Activated gamma-delta T cell treated with Interleukin-2 at 50 U/mL for 16 hours (primary cell): ENCODE measurements at regions not wholly inside any gene's neighbourhood (a gene's known extent, or its start where the extent isn't known, plus 50 kb on each side); places are given as distances from the start of the nearest gene placed in this dataset.
"Not testable (repeated sequence)": the region's sequence is repeated elsewhere in the genome, so short reads cannot be mapped to it uniquely, and the experiment has no call there.

ENCODE experiments used
- DNase-seq: peaks from one replicate; pipeline ENCODE4 v3.0.0-alpha.2; 2020

DNA sequence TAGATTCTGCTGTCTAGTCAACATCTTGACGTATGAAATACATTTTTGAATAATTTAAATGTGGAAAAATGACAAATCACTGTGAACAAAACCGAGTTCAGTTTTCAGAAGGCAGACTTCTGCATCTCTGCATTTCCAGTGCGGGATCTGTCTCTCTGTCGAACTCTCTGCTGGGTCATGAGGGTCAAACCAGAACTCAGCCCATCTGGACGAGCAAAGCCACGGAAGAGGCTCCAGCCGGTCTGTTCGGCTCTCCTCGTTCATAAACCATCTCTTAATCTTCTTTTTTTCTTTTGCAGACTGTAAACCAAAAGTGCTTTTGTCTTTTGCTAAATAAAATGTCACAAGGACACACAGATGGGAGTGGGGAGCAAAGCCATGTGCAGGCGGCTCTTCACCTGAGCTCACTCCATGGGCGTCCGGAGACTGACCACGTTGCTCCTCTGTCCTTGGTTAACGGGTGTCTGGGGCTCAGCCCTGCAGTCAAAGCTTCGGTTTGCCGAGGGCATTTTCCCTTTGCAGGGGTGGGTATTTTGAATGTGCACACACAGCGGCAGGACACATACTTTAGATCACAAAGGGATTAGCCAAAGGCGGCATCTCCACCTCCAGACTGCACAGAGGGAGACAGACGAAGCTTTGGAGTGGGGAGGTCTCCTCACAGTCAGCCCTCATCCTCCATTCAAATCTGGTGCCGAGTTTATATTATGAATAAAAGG lies 737.9 kb upstream of the SALL3 start:
- DNase-seq = no peak

GRCh38 chr18:78242254-78242643 lies 737.4 kb upstream of the SALL3 start:
- no peak for DNase-seq

- DNase-seq = no peak
Measured at GRCh38 chr18:78242806-78243205, 736.8 kb upstream of the SALL3 start.

- no peak for DNase-seq
Measured at GRCh38 chr18:78244779-78245178, 734.8 kb upstream of the SALL3 start.

DNA sequence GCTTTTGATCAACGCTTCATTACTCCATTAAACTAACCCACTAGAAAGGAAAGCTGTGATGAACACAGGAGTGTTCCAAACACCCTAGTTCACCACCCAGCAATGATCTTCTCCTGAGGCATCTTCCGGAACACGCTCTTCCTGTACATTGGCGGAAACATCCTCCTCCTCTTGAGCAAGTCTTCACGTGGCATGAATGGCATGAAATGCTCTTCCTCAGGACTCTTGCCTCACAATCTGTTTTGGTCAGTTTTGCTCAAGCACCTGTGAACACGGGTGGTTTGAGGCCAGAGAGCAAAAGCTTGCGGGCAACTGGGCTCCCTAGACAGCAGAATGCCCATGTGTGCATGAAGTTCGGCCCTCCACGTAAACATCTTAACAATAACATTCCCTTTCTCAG lies 734.2 kb upstream of the SALL3 start:
- no peak for DNase-seq

DNA sequence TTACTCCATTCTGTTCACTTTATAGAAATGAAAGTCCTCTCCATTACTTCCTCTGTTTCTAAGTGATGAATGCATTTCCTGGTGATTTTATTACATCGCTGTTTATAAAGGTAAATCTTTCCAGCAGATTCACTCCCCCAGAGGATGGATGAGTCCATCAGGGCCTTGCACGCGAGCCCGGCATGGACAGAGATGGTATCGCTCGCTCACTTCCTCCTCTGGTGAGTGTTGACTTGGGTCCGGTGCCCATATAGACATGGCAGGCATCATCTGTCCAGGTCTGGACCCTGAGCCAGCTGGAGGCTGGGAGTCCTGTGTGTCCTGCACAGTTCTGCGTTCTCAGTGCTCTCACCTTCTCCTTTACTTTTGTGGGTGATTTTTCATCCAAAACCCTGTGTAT lies 733.6 kb upstream of the SALL3 start:
- no peak for DNase-seq

- no peak for DNase-seq
Measured at GRCh38 chr18:78246588-78246987, 733.0 kb upstream of the SALL3 start.

DNA sequence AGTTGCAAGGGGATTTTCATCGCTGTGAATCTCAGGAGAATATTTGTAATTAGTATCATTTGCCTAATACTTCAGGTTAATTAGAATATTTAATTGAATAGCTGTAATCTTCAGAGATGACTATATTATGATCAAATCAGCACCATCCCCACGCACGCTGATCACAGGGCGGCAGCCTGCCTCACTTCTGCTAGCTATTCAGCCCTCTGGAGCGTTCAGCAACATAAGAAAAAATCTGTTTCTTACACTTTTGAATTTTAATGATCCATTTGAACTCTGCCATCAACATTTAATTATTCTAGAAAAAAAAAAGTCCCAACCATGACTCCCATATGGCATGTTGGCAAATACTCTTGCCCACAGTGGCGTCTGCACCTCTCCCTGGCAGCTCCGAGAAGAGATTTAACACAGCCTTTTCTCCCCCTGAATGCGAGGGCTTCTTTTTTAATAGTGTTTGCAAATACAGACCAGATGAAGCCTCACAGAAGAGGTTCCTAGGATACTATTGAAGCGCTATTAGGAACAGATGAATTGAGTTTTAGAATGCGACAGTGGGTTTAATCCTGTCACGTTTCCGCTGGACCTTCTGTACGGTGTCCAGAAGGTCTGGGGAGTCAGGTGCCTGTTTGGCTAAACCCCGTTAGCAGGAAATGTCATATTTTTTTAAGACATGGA lies 731.9 kb upstream of the SALL3 start:
- DNase-seq = no peak

- no peak for DNase-seq
Measured at GRCh38 chr18:78255013-78255412, 724.6 kb upstream of the SALL3 start.

DNA sequence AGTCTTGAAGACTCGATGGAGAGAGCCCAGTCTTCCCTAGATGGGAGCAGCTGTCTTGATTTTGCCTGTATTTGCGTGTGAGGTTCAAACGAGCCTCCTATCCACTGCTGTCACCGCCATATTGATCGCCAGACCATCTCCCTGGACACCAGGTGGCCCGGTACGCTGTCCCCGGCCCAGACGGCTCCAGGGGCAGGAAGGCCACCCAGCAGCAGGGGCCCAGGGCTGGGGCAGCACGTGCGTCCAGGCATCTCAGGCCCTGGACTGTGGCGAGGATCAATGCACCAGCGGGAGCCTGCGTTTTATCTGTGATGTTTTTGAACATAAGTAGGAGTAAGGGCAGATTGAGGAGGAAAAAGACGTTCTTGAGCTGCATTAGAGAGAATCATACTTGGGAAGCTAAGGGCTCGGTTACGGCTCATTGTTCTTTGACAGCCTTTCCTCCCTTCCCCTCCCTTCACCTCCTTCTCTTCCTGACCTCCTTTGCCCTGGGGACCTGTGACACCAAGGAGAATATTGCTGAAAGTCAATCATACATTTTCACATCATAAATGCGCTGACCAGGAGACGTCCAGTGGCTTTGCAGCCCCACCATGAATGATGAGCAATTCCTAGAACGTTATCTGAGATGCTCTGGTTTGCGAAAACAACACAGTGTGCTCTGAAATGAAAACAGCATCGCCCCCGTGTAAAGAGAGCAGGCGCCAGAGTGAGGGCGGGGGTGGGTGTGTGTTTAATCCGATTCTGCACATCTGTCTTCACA lies 711.2 kb upstream of the SALL3 start:
- DNase-seq = no peak

DNA sequence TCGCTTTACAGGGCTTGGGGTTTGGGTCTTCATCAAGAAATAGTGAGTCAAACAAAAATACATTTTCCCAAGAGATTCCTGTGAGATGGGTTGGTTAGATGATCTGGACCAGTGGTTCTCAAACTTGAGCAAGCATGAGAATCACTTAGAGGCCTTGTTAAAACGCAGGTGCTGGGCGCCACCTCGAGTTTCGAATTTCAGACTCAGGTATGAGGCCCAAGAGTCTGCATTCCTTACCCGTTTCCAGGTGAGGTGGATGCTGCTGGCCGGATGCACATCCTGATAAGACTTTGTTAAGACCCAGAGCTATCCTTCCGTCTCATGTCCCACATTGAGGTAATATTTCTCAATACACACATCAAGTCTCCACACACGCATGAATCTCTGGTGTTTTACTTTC lies 707.8 kb upstream of the SALL3 start:
- DNase-seq = no peak

GRCh38 chr18:78273876-78274275 lies 705.7 kb upstream of the SALL3 start:
- no peak for DNase-seq

DNA sequence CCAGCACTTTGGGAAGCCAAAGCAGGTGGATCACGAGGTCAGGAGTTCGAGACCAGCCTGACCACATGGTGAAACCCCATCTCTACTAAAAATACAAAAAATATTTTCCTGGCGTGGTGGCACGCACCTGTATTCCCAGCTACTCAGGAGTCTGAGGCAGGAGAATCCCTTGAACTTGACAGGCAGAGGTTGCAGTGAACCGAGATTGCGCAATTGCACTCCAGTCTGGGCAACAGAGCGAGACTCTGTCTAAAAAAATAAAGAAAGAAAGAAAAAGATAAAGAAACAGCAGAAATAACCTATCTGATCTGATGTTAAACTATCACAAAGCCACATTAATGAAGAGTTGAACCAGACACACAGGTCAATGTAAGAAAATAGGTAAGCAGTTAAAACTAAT lies 696.2 kb upstream of the SALL3 start:
- DNase-seq = not testable (repeated sequence)

DNA sequence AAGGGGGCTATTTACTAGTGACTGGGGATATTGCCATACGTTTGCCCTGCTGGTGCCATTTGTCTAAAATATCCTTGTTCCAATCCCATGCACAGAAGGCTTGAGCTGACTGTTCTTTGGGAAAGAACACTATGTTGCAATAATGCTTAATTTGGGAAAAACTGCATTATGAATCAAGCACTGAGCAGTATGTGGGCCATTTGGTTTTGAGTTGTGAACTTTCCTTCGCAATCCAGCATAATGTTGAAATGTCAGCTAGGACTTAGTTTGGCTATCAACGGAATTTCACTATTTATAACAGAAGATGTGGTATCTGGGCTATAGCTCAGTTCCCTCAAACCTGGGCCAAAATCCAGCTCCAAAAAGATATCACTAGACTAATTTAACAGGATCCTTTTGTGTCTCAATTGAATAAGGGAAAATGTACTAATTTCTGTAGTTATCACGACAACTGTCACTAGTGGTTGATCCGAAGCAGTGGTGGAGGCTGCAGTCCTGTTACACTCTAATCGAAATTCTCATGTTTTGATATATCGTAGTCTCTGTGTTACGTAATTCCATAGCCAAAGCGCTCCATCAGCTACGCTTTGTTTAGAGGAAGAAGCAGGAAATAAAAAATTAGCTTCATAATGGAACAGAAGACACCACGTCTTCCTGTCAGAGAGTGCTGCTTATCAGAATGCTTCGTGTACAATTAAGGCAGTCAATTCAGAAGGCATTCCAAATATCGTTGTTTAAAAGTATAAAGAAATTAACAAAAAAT lies 686.8 kb upstream of the SALL3 start:
- DNase-seq = no peak

DNA sequence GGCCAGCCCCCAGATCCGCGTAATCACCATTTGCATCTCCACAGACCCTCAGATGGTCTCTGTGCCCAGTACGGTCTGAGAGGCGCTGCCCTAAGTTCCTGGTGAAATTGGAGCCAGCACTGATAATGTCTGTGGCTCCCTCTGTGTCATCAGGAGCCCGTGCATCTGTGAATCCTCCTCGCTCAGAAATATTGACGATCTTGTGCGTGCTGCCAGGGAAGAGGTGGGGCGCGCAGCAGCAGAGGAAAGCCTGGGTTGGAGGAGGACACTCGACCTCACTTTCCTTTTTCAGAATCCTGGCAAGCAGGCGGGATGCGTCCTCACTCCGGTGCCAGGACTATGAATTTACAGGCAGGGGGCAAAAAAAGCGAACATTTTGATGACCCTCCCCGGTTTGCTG lies 686.1 kb upstream of the SALL3 start:
- no peak for DNase-seq

- no peak for DNase-seq
Measured at GRCh38 chr18:78293940-78294541, 685.6 kb upstream of the SALL3 start.

GRCh38 chr18:78295262-78295661 lies 684.4 kb upstream of the SALL3 start:
- DNase-seq = no peak

GRCh38 chr18:78296166-78296565 lies 683.5 kb upstream of the SALL3 start:
- DNase-seq = no peak

GRCh38 chr18:78297048-78297447 lies 682.6 kb upstream of the SALL3 start:
- no peak for DNase-seq

- DNase-seq = no peak
Measured at GRCh38 chr18:78303519-78304191, 676.0 kb upstream of the SALL3 start.

DNA sequence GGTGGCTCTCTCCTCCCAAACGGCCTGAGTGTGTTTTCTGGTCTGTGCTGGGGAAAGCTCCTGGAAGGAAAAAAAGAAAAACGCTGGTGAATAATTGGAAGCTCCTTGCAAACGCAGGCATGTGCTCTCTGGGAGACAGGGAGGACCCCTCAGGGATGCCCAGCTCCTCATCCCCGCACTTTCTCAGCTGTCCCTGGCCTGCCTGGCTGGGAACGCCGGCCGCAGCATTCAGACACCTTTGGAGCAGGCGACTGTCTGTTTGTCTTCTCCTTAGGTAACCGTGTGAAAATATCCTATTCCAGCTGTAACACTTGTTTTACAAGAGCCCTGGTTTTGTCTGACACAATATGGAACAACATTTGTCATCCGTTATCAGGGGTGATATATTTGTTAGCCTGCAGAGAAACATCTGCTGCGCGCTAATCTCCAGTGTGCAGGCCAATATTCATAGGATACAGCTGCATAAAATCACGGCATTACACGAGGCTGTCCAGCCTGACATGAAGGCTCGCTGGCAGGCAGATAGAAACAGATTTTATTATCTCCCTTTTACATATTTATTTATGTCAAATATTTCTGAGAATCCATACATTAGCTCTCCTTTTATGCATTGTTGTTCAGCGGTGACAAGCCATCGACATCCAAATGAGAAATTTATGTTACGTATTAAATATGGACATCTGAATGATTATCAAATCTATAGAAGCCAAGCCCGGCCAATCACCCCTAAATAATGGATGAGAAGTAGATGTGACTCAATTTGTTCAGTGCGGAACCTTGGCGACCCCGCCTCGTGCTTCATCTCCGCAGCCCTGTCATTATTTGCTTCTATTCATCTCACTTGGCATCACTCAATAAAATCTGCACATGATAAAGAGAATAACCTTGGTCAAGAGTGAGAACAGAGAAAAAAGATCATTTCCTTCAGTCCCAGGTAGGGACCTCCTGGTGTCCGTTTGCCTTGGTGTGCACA lies 675.1 kb upstream of the SALL3 start:
- DNase-seq = no peak
